ENCODE measurements at regions not wholly inside any gene's neighbourhood (a gene's known extent, or its start where the extent isn't known, plus 50 kb on each side); places are given as distances from the start of the nearest gene placed in this dataset.

- Histone ChIP-seq H3K36me3 (no peaks in the 10 kb centered on the region), H3K9me3 (no peaks in the 10 kb centered on the region), H3K4me1 (no peaks in the 10 kb centered on the region), H3K4me3 (no peak overlapping the region), H3K27ac (no peak overlapping the region), H3K27me3 (no peaks in the 10 kb centered on the region)
- 67 to 73% methylated on average over 3 of the region's 3 CpGs for WGBS, 2 donors
- FAIRE-seq (no peak), DNase-seq (no peak), ATAC-seq (no peak)
- intact Hi-C loops (cut with DNase I): no loop called here
- TF ChIP-seq CTCF (IDR thresholded peaks at IDR 0.05): no peak
These were observed 1291.8 kb downstream of the CDH11 start for GRCh38 chr16:63830061-63830460.

GRCh38 chr16:63822818-63823217 is 1299.0 kb downstream of the CDH11 start:
- ATAC-seq (no peak), FAIRE-seq (no peak), DNase-seq (no peak)
- WGBS, 2 donors: 67 to 72% methylated on average over 3 of the region's 3 CpGs
- no peaks in the 10 kb centered on the region for H3K36me3 ChIP-seq
- H3K27ac ChIP-seq: no peak overlapping the region
- intact Hi-C loops (cut with DNase I): no loop called here
- no peaks in the 10 kb centered on the region for H3K9me3 ChIP-seq
- H3K4me1 ChIP-seq: no peaks in the 10 kb centered on the region
- H3K27me3 ChIP-seq: no peaks in the 10 kb centered on the region
- TF ChIP-seq CTCF (IDR thresholded peaks at IDR 0.05): no peak
- H3K4me3 ChIP-seq: no peak overlapping the region

DNA sequence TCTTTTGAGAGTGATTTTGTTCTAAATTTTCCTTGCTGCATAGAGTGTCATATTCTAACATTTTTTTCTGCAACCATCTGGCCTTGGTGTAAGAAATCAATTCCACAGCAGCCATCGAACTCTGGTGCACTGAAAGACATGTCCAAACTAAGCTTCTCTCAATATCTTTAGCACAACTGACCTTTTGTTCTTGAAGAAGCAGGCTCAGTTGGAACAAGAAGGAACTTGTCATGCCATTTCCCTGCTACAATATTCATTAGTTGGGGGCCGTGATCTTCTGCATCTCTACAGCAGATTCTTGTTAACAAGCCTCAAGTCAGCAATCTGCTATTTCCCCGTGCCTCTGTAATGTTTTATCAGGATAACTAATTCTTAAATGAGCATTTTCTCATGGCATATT is 1305.6 kb downstream of the CDH11 start:
- DNase-seq (no peak), FAIRE-seq (no peak), ATAC-seq (no peak)
- Histone ChIP-seq H3K4me1 (no peaks in the 10 kb centered on the region), H3K9me3 (no peaks in the 10 kb centered on the region), H3K4me3 (no peak overlapping the region), H3K27me3 (no peaks in the 10 kb centered on the region), H3K27ac (no peak overlapping the region), H3K36me3 (no peaks in the 10 kb centered on the region)
- intact Hi-C loops (cut with DNase I): no loop called here
- 17 to 20% methylated on average over 3 of the region's 3 CpGs for WGBS, 2 donors
- TF ChIP-seq CTCF (IDR thresholded peaks at IDR 0.05): no peak

DNA sequence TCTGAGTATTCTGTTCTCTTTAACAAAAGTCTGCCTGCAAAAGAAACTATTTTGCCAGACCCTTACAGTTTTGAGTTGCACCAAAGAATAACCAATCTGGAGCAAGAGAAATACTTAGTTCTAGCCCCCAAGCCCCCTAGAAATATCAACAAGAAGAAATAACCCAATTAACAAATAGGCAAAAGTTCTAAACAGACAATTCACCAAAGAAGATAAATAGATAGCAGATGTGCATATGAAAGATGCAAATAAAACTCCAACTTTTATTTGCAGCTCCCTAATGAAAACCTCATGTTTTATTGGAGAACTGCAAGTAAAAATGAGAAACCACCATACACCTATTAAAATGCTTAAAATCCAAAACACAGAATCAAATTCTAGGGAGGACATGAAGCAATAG is 1308.0 kb downstream of the CDH11 start:
- Histone ChIP-seq H3K4me1 (no peaks in the 10 kb centered on the region), H3K36me3 (no peaks in the 10 kb centered on the region), H3K27ac (no peak overlapping the region), H3K9me3 (no peaks in the 10 kb centered on the region), H3K27me3 (no peaks in the 10 kb centered on the region), H3K4me3 (no peak overlapping the region)
- ATAC-seq: no peak
- no peak for DNase-seq
- TF ChIP-seq CTCF (IDR thresholded peaks at IDR 0.05): no peak
- intact Hi-C loops (cut with DNase I): no loop called here
- no peak for FAIRE-seq

GRCh38 chr16:63808730-63809129 is 1313.1 kb downstream of the CDH11 start:
- ATAC-seq (no peak), FAIRE-seq (no peak), DNase-seq (no peak)
- no peak for TF ChIP-seq CTCF (IDR thresholded peaks at IDR 0.05)
- WGBS, 2 donors: 77 to 80% methylated on average over 1 of the region's 1 CpG
- Histone ChIP-seq H3K4me3 (no peak overlapping the region), H3K27ac (no peak overlapping the region), H3K27me3 (no peaks in the 10 kb centered on the region), H3K36me3 (no peaks in the 10 kb centered on the region), H3K9me3 (no peaks in the 10 kb centered on the region), H3K4me1 (no peaks in the 10 kb centered on the region)
- intact Hi-C loops (cut with DNase I): no loop called here

All from pancreas (tissue), 10 donors.